Dedifferentiated amniotic fluid mesenchymal stem cell (primary cell): ENCODE measurements at regions not wholly inside any gene's neighbourhood (a gene's known extent, or its start where the extent isn't known, plus 50 kb on each side); places are given as distances from the start of the nearest gene placed in this dataset.

Experiments
- DNase-seq: peaks from one replicate; pipeline ENCODE4 v3.0.0-alpha.2; 2016; ENCODE audit errors: extremely low spot score

DNA sequence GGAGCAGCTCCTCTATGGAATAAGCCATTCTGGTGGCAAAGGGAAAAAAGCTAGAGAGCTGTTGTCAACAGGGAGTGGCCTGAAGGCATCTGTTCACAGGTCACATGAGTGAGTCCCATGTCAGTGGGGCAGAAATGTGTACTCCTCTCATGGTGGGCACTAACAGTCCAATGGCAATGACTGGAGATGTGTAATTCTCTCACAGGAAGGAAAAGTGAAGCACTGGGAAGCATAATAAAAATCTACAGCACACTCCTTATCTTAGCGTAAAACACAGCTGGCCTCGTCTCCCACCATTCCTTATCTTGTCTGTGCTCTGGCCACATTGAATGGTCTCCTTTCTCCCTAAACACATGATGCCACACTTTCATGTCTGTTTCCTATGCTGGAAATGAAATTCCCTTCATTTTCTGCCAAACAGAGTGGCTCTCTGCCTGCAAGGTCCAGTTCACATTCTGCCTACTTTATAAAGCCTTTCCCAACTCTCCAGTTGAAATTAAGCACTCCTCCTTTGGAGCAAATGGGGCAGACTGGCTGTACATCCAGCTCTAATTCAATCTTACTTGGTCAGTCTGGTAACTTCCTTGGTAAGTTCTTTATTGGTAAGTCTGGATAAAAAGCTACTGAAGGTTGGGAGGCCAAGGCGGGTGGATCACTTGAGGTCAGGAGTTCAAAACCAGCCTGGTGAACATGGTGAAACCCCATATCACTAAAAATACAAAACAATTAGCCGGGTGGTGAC, 139.8 kb downstream of the RPL22L1 start:
- DNase-seq, result no peak

DNA sequence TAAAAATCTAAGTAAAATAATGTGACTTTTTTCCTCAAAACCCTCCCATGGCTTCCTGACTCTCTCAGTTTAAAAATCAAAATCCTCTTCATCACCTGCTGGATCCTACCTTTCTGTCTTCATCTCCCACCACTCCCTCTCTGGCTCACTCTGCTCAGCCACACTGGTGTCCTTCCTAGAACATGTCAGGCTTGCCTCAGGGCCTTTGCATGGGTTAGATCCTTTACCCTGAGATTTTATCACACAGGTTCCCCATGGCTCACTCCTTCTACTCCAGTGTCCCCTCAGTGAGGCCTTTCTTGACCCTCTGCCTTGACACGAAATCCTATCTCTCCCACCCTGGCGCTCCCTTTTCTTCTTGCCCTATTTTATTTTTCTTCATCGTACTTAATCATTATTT, 141.8 kb downstream of the RPL22L1 start:
- no peak for DNase-seq

GRCh38 chr3:170727754-170728153, 141.9 kb upstream of the SLC7A14 start:
- no peak for DNase-seq

DNA sequence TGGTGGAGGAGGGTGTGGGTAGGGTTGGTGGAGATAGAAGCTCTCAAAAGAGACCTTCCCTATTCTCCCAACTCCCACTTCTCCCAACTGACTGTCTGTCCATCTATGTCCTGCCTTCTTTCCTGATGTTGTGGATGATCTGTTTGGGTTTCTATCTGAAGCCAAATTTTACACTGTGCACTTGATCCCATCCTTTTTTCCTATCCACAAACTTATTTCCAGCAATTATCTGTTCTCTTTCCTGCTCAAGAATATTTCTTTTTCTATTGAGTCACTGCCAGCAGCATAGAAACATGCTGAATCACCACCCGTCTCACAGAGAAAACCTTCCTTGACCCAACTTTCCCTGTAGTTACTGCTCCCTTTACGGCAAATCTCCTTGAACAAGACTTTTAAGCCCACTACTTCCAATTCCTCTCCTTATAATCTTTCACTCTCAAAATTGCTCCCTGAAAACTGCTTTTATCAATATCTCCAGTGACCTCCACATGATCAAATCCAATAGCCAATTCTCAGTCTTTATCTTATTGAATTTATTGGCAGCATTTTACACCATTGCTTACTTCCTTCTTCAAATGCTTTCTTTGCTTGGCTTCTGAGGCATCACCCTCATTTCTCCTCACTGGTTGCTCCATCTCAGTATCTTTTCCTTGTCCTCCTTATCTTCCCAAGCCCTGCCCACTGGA, 141.2 kb upstream of the SLC7A14 start:
- peak; percentile 88 for DNase-seq

- no peak for DNase-seq
These were observed 139.4 kb upstream of the SLC7A14 start for GRCh38 chr3:170725285-170725731.

GRCh38 chr3:170724599-170725280, 138.9 kb upstream of the SLC7A14 start:
- DNase-seq, result peak; percentile 62

DNA sequence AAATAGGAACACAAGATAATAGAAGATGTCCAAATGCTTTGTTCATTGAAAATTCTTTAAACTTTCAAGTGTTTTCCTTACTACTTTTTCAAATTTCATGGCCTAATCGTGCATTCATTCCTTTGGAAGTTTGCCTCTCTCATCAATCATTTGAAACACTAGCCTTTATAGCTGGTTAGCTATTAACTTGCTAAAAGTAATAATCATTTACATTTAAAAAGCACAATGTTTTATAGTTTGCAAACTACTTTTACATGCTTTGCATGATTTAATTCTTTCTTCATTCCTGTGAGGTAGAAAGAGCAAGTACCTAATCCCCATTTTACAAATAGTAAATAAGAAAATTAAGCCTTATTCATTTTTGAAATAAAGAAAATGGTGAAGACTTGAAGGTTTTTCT, 137.4 kb upstream of the SLC7A14 start:
- DNase-seq, result no peak

DNA sequence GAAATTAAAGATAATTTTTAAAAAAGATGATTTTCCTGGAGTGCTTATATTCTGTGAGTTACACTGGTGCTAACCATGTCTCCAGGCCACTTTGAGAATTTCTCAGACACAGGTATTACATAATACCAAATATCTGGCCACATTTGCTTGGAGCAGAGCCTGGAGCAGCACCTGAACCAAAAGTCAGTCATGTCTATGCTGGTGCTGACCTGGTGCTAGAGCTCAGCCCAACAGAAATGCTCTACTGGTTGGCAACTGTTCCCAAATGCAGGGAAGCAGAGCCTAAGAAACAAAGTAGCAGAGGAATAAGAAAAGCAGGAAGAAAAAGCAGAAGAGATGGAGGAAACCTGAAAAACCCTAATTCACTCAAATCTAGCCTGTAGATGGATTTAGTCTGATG, 135.7 kb upstream of the SLC7A14 start:
- no peak for DNase-seq

GRCh38 chr3:170719300-170719699, 133.4 kb upstream of the SLC7A14 start:
- DNase-seq, result no peak

- DNase-seq, result no peak
These were observed 133.0 kb upstream of the SLC7A14 start for GRCh38 chr3:170718848-170719247.

DNA sequence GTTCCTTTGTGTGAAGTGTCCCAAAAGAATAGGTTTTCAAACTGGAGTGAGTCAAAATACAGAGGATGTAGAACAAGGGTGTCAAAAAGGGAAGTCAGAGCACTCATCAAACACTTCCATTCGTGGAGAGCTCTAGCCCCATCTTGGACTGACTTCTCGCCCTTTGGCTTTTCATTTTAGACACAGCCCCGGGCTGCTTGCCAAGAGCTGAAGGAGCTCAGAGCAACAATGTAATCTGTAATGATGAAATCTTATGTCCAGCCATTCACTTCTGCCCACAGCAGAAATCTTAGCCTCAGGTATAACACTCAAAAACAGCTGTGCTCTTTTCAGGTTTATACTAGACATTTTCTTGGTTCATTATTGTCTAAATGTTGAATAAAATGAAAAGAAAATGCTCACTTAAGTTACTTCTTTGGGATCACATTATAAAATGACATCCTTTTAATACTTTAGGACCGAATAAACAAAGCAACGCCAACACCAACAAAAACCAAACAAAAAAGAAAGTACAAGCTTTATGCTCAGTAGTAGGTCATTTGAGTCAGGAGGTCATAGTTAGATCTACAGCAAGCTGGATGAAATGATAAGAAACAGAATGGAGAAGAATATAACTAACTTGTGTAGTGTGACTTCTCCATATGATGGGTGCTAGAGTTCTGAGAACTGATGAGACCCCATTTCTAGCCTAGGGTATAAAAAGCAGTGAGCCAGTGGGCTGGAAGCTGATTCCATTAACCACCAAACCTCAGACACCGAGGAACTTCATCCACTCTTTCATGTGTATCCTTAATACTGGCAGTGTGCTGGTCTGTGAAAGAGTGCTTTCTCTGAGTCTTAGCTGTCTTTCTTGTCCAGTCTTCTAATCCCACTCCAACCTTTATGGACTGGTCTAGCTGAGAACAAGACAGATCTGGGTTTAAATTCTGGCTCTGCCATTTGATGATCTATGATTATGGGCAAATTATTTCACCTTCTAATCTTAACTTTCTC, 131.8 kb upstream of the SLC7A14 start:
- DNase-seq, result no peak

GRCh38 chr3:170716172-170716805, 130.4 kb upstream of the SLC7A14 start:
- DNase-seq, result no peak

- DNase-seq, result peak; percentile 67
These were observed 129.0 kb upstream of the SLC7A14 start for GRCh38 chr3:170714562-170715535.

GRCh38 chr3:170714122-170714521, 128.2 kb upstream of the SLC7A14 start:
- peak; percentile 67 for DNase-seq

DNA sequence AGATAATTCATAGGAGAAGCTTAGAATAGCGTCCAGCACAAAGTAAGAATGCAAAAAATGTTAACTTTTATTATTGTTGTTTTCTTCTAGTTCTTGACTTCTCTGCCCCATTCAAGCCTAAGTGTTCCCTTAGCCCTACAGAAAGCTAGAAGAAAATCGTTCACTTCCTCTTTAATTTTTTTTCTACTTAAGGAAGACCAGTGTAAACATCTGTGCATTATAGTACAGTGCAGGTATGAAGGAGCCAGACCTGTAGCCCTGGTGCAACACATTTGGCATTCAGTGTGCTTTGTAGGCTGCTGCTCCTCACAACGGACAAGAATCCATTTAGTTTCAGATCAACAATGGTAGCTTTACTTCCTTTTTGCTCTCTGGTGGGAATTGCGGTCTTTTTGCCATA, 127.8 kb upstream of the SLC7A14 start:
- DNase-seq, result no peak

DNA sequence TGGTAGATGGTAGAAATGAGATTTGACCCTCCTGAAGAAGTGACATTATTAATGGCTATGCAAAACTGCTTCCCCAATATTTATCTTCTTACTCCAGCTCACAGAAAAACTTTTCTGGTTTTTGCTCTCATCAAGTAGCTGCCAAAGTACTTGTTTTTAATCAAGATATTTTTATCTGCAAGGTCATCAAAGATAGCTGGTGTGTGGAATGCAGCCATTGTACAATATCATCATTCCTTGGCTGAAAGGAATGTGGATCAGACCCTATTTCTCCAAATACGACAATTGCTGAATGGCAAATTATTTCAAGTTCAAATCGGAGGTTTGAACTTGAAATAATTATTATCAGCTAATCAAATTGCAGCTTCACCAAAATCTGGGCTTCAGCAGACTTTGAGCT, 126.9 kb upstream of the SLC7A14 start:
- DNase-seq, result no peak

- no peak for DNase-seq
These were observed 126.5 kb upstream of the SLC7A14 start for GRCh38 chr3:170712336-170712735.

- DNase-seq, result no peak
These were observed 125.9 kb upstream of the SLC7A14 start for GRCh38 chr3:170711786-170712185.

DNA sequence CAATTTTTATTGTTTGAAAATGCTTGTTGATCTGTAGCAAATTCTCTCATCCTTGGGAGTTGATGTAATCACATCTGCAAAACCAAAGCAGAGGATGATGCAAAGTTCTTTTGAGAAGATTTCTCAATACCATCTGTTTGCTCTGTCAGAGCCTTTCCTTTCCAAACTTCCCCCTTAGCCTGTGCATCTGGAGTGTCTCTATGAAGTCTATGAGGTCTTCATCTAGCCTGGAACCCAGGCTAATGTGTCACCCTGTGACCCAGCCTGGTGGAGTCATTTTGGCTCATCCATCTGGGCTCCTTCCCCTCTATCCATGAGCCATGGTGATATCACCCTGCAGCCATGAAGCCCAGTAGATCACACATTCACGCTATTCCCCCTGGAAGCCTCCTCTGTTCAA, 123.2 kb upstream of the SLC7A14 start:
- DNase-seq, result peak; percentile 88

DNA sequence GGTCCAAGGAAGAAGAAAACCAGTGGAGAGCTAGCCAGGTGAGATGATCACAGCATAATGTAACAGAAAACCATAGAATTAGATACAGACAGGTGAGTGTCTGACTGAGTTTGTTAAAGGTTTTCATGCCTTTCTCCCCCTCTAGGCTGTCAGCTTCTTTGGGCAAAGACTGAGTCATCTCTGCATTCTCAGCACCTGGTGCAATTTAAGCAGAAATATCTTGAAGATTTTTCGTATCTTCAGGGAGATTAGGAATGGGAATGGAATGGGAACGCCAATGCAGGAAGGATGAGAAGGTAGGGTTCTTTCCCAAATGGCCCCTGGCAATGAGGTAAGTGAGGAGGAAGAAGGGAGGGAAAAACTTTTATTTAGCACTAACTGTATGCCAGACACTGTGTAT, 122.0 kb upstream of the SLC7A14 start:
- DNase-seq, result no peak
